IPS-18a (cell line): ENCODE measurements at regions not wholly inside any gene's neighbourhood (a gene's known extent, or its start where the extent isn't known, plus 50 kb on each side); places are given as distances from the start of the nearest gene placed in this dataset.

Experiments used
- H3K27ac ChIP-seq: one replicate; pipeline ENCODE4 v1.5.1; 2013; ENCODE audit warnings: low read length
- H3K27me3 ChIP-seq: one replicate; pipeline ENCODE4 v1.6.1; 2013; ENCODE audit warnings: mild to moderate bottlenecking, low read length; ENCODE audit not compliant: control insufficient read depth, insufficient read depth
- H3K36me3 ChIP-seq: one replicate; pipeline ENCODE4 v1.6.1; 2013; ENCODE audit warnings: low read depth, low read length; ENCODE audit not compliant: control insufficient read depth
- H3K4me1 ChIP-seq: one replicate; pipeline ENCODE4 v1.6.1; 2013; ENCODE audit warnings: low read depth, low read length; ENCODE audit not compliant: control insufficient read depth
- H3K4me3 ChIP-seq: one replicate; pipeline ENCODE4 v1.5.1; 2013; ENCODE audit warnings: low read length
- H3K9ac ChIP-seq: one replicate; pipeline ENCODE4 v1.6.1; 2013; ENCODE audit warnings: mild to moderate bottlenecking, low read length, moderate library complexity
- H3K9me3 ChIP-seq: one replicate; pipeline ENCODE4 v1.6.1; 2013; ENCODE audit warnings: low read depth, low read length; ENCODE audit not compliant: control insufficient read depth

- no peaks in the 10 kb centered on the region for H3K36me3 ChIP-seq
- H3K27ac ChIP-seq = no peak overlapping the region
- H3K4me1 ChIP-seq = no peaks in the 10 kb centered on the region
- no peak overlapping the region for H3K9ac ChIP-seq
- H3K4me3 ChIP-seq = no peak overlapping the region
- peaks cover 6% of the 10 kb centered on the region for H3K9me3 ChIP-seq
- H3K27me3 ChIP-seq = no peaks in the 10 kb centered on the region
Measured at GRCh38 chr2:129262934-129263333, 716.5 kb upstream of the RAB6C start.

- Histone ChIP-seq H3K27ac (no peak overlapping the region), H3K36me3 (no peaks in the 10 kb centered on the region), H3K9ac (no peak overlapping the region), H3K27me3 (no peaks in the 10 kb centered on the region), H3K9me3 (peaks cover 6% of the 10 kb centered on the region), H3K4me3 (no peak overlapping the region), H3K4me1 (no peaks in the 10 kb centered on the region)
Measured at GRCh38 chr2:129263939-129264338, 715.5 kb upstream of the RAB6C start.

DNA sequence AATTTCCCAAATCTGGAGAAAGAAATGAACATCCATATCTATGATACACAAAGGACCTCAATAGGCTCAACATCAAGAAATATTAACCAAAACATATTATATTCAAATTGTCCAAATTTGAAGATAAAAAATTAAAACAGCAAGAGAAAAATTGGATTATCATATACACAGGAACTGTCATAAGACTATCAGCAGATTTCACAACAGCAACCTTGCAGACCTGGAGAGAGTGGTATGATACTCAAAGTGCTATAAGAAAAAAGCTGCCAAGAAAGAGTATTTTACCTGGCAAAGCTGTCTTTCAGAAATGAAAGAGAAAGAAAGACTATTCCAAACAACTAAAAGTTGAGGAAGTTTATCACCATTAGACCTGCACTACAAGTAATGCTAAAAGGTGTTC is 711.9 kb upstream of the RAB6C start:
- no peak overlapping the region for H3K27ac ChIP-seq
- no peaks in the 10 kb centered on the region for H3K36me3 ChIP-seq
- H3K9ac ChIP-seq = no peak overlapping the region
- H3K27me3 ChIP-seq = no peaks in the 10 kb centered on the region
- H3K4me3 ChIP-seq = no peak overlapping the region
- no peaks in the 10 kb centered on the region for H3K4me1 ChIP-seq
- H3K9me3 ChIP-seq = peaks cover 6% of the 10 kb centered on the region

GRCh38 chr2:129273266-129274037 is 706.0 kb upstream of the RAB6C start:
- no peak overlapping the region for H3K9ac ChIP-seq
- peaks cover 4% of the 10 kb centered on the region for H3K9me3 ChIP-seq
- no peaks in the 10 kb centered on the region for H3K27me3 ChIP-seq
- H3K27ac ChIP-seq = no peak overlapping the region
- no peak overlapping the region for H3K4me3 ChIP-seq
- no peaks in the 10 kb centered on the region for H3K4me1 ChIP-seq
- H3K36me3 ChIP-seq = no peaks in the 10 kb centered on the region

DNA sequence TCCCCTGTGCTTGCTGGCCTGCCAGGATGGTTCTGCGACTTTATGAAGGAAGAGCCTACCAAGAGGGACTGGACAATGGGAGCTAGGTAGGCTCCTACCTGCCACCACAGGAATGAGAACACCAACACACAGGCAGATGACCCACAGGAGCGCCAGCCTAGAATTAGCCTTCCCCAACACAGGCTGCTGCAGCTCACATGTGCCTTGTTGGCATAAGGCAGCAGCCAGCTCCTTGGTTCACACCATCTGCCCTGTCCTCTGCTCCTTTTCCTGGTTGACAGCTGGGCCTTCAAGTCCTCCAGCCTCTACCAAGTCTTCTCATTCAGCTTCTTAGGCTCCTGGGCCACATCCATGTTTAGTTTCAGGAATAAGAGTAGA is 705.4 kb upstream of the RAB6C start:
- H3K36me3 ChIP-seq = no peaks in the 10 kb centered on the region
- H3K4me3 ChIP-seq = no peak overlapping the region
- peaks cover 4% of the 10 kb centered on the region for H3K9me3 ChIP-seq
- no peaks in the 10 kb centered on the region for H3K27me3 ChIP-seq
- H3K9ac ChIP-seq = no peak overlapping the region
- no peak overlapping the region for H3K27ac ChIP-seq
- H3K4me1 ChIP-seq = no peaks in the 10 kb centered on the region

- Histone ChIP-seq H3K9ac (no peak overlapping the region), H3K4me1 (no peaks in the 10 kb centered on the region), H3K9me3 (peaks cover 4% of the 10 kb centered on the region), H3K27me3 (no peaks in the 10 kb centered on the region), H3K36me3 (no peaks in the 10 kb centered on the region), H3K27ac (no peak overlapping the region), H3K4me3 (no peak overlapping the region)
Measured at GRCh38 chr2:129274918-129275317, 704.5 kb upstream of the RAB6C start.

DNA sequence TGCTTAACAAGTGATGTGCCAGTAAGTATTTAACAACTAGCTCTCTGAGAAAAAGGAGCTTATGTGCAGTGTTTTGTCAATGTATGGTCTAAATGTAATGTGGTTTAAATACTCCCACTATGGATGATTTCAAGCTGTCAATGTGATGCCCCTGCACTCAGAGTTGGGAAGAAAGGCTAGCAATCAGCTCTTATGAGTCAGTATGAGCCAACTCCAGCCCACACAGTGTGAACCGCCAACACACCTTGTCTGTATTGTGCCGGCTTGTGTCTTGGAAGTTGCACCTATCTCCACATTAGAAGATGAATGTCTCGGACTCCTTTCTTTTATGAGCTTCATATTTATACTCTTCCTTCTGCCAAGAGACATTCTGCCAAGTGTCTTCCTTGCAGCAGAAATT is 703.8 kb upstream of the RAB6C start:
- Histone ChIP-seq H3K9me3 (peaks cover 4% of the 10 kb centered on the region), H3K27me3 (no peaks in the 10 kb centered on the region), H3K27ac (no peak overlapping the region), H3K9ac (no peak overlapping the region), H3K36me3 (no peaks in the 10 kb centered on the region), H3K4me3 (no peak overlapping the region), H3K4me1 (no peaks in the 10 kb centered on the region)

DNA sequence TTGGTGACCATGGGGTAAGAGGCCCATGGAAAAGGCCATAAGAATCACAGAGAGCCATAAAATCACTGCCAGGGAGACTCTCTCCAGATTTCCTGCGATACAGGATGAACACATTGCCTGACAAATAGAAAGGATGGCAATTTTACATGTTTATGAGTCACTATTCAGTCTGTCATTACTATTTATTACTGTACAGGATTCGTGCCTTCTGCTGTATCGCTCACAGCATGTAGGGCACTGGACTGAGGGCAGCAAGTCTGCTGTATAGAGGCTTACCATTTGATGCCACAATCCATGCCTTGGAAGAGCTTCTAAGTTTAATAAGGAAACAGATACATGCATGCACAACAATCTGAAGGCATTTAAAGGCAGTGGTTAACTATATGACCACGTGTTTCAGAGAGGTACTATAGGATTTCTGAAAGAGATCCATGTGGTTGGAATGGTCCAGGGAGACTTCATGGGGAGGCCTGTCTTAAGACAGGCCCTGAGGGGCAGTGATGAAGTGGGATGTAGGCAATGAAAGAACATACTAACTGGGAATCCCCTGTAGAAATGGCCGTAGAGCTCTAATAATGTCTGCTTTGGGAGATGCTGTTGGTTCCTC is 702.4 kb upstream of the RAB6C start:
- no peak overlapping the region for H3K4me3 ChIP-seq
- H3K9me3 ChIP-seq = no peaks in the 10 kb centered on the region
- H3K9ac ChIP-seq = no peak overlapping the region
- H3K27me3 ChIP-seq = no peaks in the 10 kb centered on the region
- H3K4me1 ChIP-seq = no peaks in the 10 kb centered on the region
- no peaks in the 10 kb centered on the region for H3K36me3 ChIP-seq
- H3K27ac ChIP-seq = no peak overlapping the region

GRCh38 chr2:129277585-129277981 is 701.9 kb upstream of the RAB6C start:
- Histone ChIP-seq H3K4me1 (no peaks in the 10 kb centered on the region), H3K9me3 (no peaks in the 10 kb centered on the region), H3K9ac (no peak overlapping the region), H3K27me3 (no peaks in the 10 kb centered on the region), H3K27ac (no peak overlapping the region), H3K36me3 (no peaks in the 10 kb centered on the region), H3K4me3 (no peak overlapping the region)

- H3K27ac ChIP-seq = no peak overlapping the region
- no peaks in the 10 kb centered on the region for H3K27me3 ChIP-seq
- no peak overlapping the region for H3K9ac ChIP-seq
- no peaks in the 10 kb centered on the region for H3K9me3 ChIP-seq
- H3K4me3 ChIP-seq = no peak overlapping the region
- no peaks in the 10 kb centered on the region for H3K4me1 ChIP-seq
- no peaks in the 10 kb centered on the region for H3K36me3 ChIP-seq
Measured at GRCh38 chr2:129281791-129282530, 697.5 kb upstream of the RAB6C start.

GRCh38 chr2:129285012-129285411 is 694.5 kb upstream of the RAB6C start:
- H3K27me3 ChIP-seq = no peaks in the 10 kb centered on the region
- no peak overlapping the region for H3K9ac ChIP-seq
- no peaks in the 10 kb centered on the region for H3K9me3 ChIP-seq
- no peak overlapping the region for H3K27ac ChIP-seq
- H3K36me3 ChIP-seq = no peaks in the 10 kb centered on the region
- no peaks in the 10 kb centered on the region for H3K4me1 ChIP-seq
- H3K4me3 ChIP-seq = no peak overlapping the region
